ENCODE measurements at regions not wholly inside any gene's neighbourhood (a gene's known extent, or its start where the extent isn't known, plus 50 kb on each side); places are given as distances from the start of the nearest gene placed in this dataset.

GRCh38 chr10:83824099-83824498 lies 315.2 kb upstream of the GHITM start:
- Histone ChIP-seq H3K4me2 (ENCODE audit: low read depth, low read length, poor library complexity, severe bottlenecking) (no peak overlapping the region), H3K27me3 (ENCODE audit: insufficient read depth, low read length, poor library complexity, severe bottlenecking) (no peaks in the 10 kb centered on the region), H3K4me1 (ENCODE audit: insufficient read depth, low read length, poor library complexity, severe bottlenecking) (no peaks in the 10 kb centered on the region), H3K79me2 (ENCODE audit: insufficient read depth, low read length) (no peaks in the 10 kb centered on the region), H4K20me1 (ENCODE audit: insufficient read depth, low read length, poor library complexity, severe bottlenecking) (no peaks in the 10 kb centered on the region), H3K9ac (ENCODE audit: low read depth, low read length, poor library complexity, severe bottlenecking) (no peak overlapping the region), H2AFZ (ENCODE audit: low read length) (no peak overlapping the region), H3K9me2 (replicated peaks; ENCODE audit: low read depth, low read length) (no peaks in the 10 kb centered on the region), H3K9me3 (ENCODE audit: insufficient read depth, low read depth, low read length) (no peaks in the 10 kb centered on the region), H3K36me3 (ENCODE audit: insufficient read depth, low read length) (no peaks in the 10 kb centered on the region), H3K4me3 (ENCODE audit: low read length, poor library complexity, severe bottlenecking) (no peak overlapping the region), H3F3A (ENCODE audit: low read depth) (no peaks in the 10 kb centered on the region)
- TF ChIP-seq CTCF (conservative IDR thresholded peaks at IDR 0.05; ENCODE audit: low read length) (no peak), EZH2phosphoT487 (IDR thresholded peaks at IDR 0.05; ENCODE audit: borderline replicate concordance) (no peak)

- no peaks in the 10 kb centered on the region for H3K4me1 ChIP-seq (ENCODE audit: insufficient read depth, low read length, poor library complexity, severe bottlenecking)
- no peak overlapping the region for H2AFZ ChIP-seq (ENCODE audit: low read length)
- no peaks in the 10 kb centered on the region for H3K9me2 ChIP-seq (replicated peaks; ENCODE audit: low read depth, low read length)
- H3K9ac ChIP-seq (ENCODE audit: low read depth, low read length, poor library complexity, severe bottlenecking), result no peak overlapping the region
- peaks cover 3% of the 10 kb centered on the region; the same call in 1 of the 2 replicates for H3K9me3 ChIP-seq (ENCODE audit: insufficient read depth, low read depth, low read length)
- no peaks in the 10 kb centered on the region for H3K36me3 ChIP-seq (ENCODE audit: insufficient read depth, low read length)
- no peaks in the 10 kb centered on the region for H3K27me3 ChIP-seq (ENCODE audit: insufficient read depth, low read length, poor library complexity, severe bottlenecking)
- no peaks in the 10 kb centered on the region for H4K20me1 ChIP-seq (ENCODE audit: insufficient read depth, low read length, poor library complexity, severe bottlenecking)
- H3F3A ChIP-seq (ENCODE audit: low read depth), result no peaks in the 10 kb centered on the region
- H3K79me2 ChIP-seq (ENCODE audit: insufficient read depth, low read length), result no peaks in the 10 kb centered on the region
- no peak overlapping the region for H3K4me2 ChIP-seq (ENCODE audit: low read depth, low read length, poor library complexity, severe bottlenecking)
- H3K4me3 ChIP-seq (ENCODE audit: low read length, poor library complexity, severe bottlenecking), result no peak overlapping the region
- TF ChIP-seq CTCF (conservative IDR thresholded peaks at IDR 0.05; ENCODE audit: low read length) (no peak), EZH2phosphoT487 (IDR thresholded peaks at IDR 0.05; ENCODE audit: borderline replicate concordance) (no peak)
Observed at GRCh38 chr10:83834096-83834495, 305.2 kb upstream of the GHITM start.

- Histone ChIP-seq H2AFZ (ENCODE audit: low read length) (no peak overlapping the region), H3K4me2 (ENCODE audit: low read depth, low read length, poor library complexity, severe bottlenecking) (no peak overlapping the region), H3K4me3 (ENCODE audit: low read length, poor library complexity, severe bottlenecking) (no peak overlapping the region), H3K9me3 (ENCODE audit: insufficient read depth, low read depth, low read length) (no peaks in the 10 kb centered on the region), H4K20me1 (ENCODE audit: insufficient read depth, low read length, poor library complexity, severe bottlenecking) (no peaks in the 10 kb centered on the region), H3K36me3 (ENCODE audit: insufficient read depth, low read length) (no peaks in the 10 kb centered on the region), H3K9me2 (replicated peaks; ENCODE audit: low read depth, low read length) (no peaks in the 10 kb centered on the region), H3K9ac (ENCODE audit: low read depth, low read length, poor library complexity, severe bottlenecking) (no peak overlapping the region), H3K27me3 (ENCODE audit: insufficient read depth, low read length, poor library complexity, severe bottlenecking) (no peaks in the 10 kb centered on the region), H3K79me2 (ENCODE audit: insufficient read depth, low read length) (no peaks in the 10 kb centered on the region), H3K4me1 (ENCODE audit: insufficient read depth, low read length, poor library complexity, severe bottlenecking) (no peaks in the 10 kb centered on the region), H3F3A (ENCODE audit: low read depth) (no peaks in the 10 kb centered on the region)
- TF ChIP-seq CTCF (conservative IDR thresholded peaks at IDR 0.05; ENCODE audit: low read length) (no peak), EZH2phosphoT487 (IDR thresholded peaks at IDR 0.05; ENCODE audit: borderline replicate concordance) (no peak)
Observed at GRCh38 chr10:83835945-83836745, 303.2 kb upstream of the GHITM start.

Measured in Loucy (cell line).